ENCODE measurements at regions not wholly inside any gene's neighbourhood (a gene's known extent, or its start where the extent isn't known, plus 50 kb on each side); places are given as distances from the start of the nearest gene placed in this dataset.

DNA sequence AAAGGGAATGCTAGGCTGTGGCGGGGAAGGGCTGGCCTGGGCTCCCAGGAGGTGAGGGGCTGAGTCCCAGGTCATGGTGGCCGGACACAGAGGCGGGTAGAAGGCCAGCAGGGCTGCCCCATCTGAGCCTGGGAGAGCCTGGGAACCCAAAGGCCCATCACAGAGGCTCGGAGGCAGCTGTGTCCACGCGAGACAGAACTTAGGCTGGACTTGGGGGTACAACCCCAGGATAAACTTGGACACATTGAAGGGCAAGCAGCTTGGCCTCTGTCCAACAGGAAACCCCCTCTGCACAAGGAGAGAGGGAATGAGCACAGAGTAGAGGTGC lies 95.9 kb downstream of the ZFP36L2 start:
- FAIRE-seq (no peak), DNase-seq (ENCODE audit: low spot score in 2 of 2) (no peak)

GRCh38 chr2:43129676-43130547 lies 96.5 kb downstream of the ZFP36L2 start:
- no peak for FAIRE-seq
- no peak for DNase-seq (ENCODE audit: low spot score in 2 of 2)

- no peak for FAIRE-seq
- DNase-seq (ENCODE audit: low spot score in 2 of 2): no peak
Measured at GRCh38 chr2:43128559-43128955, 97.8 kb downstream of the ZFP36L2 start.

DNA sequence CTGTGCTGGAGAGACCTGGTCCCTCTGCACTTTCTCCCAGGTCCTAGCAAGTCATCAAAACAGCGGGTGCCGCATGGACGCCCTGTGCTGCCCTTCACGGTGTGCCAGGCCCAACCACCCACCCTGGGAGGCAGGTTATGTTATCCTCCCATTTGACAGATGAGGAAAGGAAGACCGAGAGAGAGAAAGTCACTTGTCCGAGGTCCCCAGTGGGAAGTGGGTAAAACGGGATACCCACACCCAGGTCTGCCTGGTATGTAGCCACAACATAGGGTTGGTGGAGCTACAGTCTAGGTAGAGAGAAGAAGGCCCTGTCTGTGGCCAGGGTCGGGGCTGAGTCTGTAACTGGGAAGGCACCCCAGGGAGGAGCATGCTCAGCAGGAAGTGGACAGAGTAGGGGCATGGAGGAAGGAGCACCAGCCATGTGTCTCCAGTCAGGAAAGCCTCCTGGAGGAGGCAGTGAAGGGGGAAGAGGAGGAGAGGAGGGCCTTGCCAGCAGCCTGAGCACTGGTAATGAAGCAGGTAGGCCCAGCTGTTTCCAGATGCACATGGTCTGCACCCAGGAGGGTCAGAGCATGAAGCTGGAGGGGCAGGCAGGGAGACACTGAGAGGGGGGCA lies 98.4 kb downstream of the ZFP36L2 start:
- FAIRE-seq (no peak), DNase-seq (ENCODE audit: low spot score in 2 of 2) (no peak)

GRCh38 chr2:43127208-43127940 lies 99.0 kb downstream of the ZFP36L2 start:
- DNase-seq (ENCODE audit: low spot score in 2 of 2) (no peak), FAIRE-seq (no peak)

GRCh38 chr2:43126817-43127207 lies 99.6 kb downstream of the ZFP36L2 start:
- DNase-seq (ENCODE audit: low spot score in 2 of 2) (no peak), FAIRE-seq (no peak)

GRCh38 chr2:43125090-43125998 lies 101.1 kb downstream of the ZFP36L2 start:
- FAIRE-seq (no peak), DNase-seq (ENCODE audit: low spot score in 2 of 2) (no peak)

DNA sequence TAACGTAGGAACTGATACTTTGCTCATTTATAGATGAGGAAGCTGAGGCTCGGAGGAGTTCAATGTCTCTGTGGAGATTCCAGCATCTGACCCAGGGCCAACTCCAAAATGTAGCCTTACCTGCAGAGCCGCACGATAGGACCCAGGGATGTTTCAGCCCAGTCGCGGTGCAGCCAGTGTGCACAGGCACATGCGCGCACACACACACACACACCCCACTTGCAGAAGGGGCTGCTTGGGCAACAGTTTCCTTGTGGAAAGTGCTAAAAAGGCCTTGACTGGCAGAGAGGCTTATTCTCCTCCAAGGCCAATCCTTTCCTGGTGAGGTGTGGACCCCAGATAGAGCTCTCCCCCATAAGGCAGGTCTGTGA lies 101.7 kb downstream of the ZFP36L2 start:
- FAIRE-seq (no peak), DNase-seq (ENCODE audit: low spot score in 2 of 2) (no peak)

GRCh38 chr2:43123981-43124686 lies 102.3 kb downstream of the ZFP36L2 start:
- FAIRE-seq (no peak), DNase-seq (ENCODE audit: low spot score in 2 of 2) (no peak)

GRCh38 chr2:43123486-43123885 lies 102.9 kb downstream of the ZFP36L2 start:
- no peak for FAIRE-seq
- DNase-seq (ENCODE audit: low spot score in 2 of 2): no peak

DNA sequence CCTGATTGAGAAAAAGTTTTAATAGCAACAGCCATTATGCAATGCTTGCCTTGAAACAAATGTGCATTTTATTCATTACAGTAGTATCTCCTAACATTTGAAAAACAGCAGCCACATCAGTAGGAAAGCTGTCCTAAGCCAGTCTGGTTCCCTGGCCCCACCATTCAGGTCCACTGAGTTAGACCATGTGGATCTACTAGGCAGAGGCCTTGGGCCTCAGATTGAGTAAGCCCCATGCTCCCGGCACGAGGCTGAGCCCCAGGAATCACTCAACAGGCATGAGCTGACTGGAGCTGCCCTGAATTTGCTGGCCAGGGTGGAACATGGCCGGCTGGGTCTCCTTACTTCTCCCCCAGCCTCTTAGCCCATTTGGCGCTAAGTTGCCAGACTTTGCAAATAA lies 103.4 kb downstream of the ZFP36L2 start:
- no peak for FAIRE-seq
- no peak for DNase-seq (ENCODE audit: low spot score in 2 of 2)

- FAIRE-seq: no peak
- DNase-seq (ENCODE audit: low spot score in 2 of 2): no peak
Measured at GRCh38 chr2:43121580-43122314, 104.7 kb downstream of the ZFP36L2 start.

DNA sequence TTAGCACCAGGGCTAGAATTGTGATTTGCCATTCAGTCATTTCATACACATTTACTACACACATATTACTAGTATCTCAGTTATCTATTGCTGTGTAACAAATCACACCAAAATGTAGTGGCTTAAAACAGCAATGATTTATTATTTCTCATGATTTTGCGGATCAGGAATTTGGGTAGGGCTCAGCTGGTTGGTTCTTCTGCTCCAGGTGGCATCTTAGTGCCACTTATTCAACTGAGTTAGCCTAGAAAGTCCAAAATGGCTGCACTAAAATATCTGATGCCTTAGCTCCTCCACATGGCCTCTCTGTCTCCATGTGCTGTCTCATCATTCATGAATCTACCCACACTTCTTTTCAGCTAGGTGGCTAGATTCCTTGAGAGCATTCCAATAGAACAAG lies 107.1 kb downstream of the ZFP36L2 start:
- DNase-seq (ENCODE audit: low spot score in 2 of 2) (no peak), FAIRE-seq (no peak)

DNA sequence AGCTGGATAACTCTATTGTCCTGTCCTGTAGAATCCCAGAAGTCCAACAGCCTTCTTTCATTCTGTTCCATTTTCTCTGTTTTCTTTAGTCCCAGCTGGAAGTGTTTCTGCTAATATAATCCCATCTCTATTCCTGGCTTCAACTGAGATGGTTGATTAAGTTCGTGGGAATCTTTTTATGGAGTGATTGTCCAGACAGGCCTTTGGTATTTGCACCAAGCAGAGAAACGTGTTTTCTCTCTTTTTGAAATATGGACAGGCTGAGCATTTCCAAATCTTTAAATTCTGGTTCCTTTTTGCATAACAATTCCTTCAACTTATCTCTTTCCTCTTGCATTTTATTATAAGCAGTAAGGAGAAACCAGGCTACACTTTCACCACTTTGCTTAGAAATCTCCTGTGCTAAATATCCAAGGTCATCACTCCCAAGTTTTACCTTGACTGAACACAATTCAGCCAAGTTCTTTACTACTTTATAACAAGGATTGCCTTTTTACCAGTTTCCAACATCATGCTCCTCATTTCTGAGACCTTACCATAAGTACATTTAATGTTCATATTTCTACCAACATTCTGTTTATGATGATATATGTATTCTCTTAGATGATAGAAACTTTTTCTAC lies 108.8 kb downstream of the ZFP36L2 start:
- FAIRE-seq (no peak), DNase-seq (ENCODE audit: low spot score in 2 of 2) (no peak)

GRCh38 chr2:43116988-43117387 lies 109.4 kb downstream of the ZFP36L2 start:
- FAIRE-seq (no peak), DNase-seq (ENCODE audit: low spot score in 2 of 2) (no peak)

- no peak for FAIRE-seq
- DNase-seq (ENCODE audit: low spot score in 2 of 2): no peak
Measured at GRCh38 chr2:43115881-43116280, 110.5 kb downstream of the ZFP36L2 start.

DNA sequence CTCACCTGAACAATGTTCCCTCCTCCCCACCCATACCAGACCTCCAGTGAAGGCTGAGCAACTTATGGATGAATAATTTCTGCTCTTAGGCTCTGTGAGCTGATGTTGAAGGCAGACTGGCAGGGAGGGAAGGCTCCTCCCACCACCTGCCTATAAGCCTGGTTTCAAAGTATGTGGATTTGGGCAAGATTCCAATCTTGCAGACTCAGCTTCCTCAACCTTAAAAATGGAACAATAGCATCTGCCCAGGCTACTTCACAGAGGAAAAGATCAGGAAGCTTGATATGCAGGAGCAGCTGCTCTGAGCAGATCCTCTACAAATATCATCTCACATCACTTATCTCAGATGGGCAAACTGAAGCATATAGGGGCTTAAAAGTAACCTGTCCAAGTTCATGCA lies 112.2 kb downstream of the ZFP36L2 start:
- no peak for FAIRE-seq
- no peak for DNase-seq (ENCODE audit: low spot score in 2 of 2)

DNA sequence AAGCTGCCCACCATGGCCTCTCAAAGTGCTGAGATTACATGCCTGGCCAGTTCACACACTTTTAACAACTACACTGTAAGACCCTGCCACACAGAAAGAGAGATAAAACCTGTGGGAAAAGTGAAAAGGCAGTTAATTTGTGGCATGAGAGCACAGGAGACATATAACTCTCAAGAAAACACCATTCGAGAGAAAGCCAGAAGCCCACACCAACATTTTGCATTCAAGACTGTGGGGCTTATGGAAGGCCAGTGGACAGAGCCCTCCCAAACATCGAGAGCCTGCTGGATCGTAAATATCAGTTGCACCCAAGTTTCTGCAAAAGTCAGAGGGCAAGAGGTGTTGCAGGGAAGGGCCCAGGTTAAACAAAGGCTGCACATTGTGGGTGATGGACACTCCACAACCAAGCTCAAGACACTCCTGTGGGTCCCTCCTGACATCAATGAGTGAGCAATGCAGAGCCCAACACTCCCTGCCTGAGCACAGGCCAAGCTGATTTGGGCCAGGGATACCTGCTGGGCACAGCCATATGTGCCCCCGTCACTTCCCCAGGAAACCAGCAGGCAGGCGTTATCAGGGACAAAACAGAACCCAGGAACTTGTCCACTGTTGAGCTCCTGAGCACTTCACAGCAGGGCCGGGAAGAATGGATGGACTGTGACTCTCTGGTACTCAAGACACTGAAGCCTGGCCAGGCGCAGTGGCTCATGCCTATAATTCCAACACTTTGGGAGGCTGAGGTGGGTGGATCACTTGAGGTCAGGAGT lies 114.4 kb downstream of the ZFP36L2 start:
- FAIRE-seq (no peak), DNase-seq (ENCODE audit: low spot score in 2 of 2) (no peak)

Measured in frontal cortex (tissue), 3 donors.